ENCODE measurements at regions not wholly inside any gene's neighbourhood (a gene's known extent, or its start where the extent isn't known, plus 50 kb on each side); places are given as distances from the start of the nearest gene placed in this dataset.
"Not testable (repeated sequence)": the region's sequence is repeated elsewhere in the genome, so short reads cannot be mapped to it uniquely, and the experiment has no call there.

DNA sequence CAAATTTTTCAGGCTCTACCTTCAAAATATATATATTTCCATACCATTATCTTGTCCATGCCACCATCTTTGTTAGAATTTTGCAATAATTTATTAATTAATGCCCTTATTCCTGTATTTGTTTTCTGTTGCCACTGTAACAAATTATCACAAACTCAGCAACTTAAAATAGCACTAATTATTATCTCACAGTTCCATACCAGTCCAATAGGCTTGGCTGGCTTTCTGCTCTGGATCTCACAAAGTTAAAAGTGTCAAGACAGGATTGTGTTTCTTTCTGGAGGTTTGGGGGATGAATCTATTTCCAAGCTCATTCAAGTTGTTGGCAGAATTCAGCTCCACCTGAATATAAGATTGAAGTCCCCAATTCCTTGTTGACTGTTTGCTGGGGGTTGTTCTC is 58.6 kb upstream of the SLC38A4 start:
- no peak for DNase-seq (ENCODE audit: low spot score)

DNA sequence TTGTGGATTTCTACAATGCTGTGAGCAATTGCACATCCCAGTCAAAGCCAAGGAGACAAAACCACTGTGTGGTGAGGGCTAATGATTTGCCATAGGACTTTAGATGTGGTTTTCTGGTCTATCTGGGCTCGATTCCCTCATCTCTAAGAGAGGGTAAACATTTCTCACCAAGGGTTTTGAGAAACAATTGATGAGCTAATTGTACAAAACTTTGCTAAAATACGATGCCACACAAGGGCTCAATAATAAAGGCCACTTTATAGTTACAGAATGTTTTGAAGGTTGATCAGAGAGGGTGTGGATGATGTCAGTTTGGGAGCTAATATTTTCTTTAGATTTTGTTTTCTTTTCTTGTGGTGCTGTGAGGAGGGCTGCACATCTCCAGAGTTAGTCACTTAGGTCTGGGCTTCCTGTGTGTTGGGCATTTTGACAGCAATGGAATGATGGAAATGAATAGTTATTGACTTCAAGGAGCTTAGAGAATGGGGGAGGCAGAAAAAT is 60.8 kb upstream of the SLC38A4 start:
- DNase-seq (ENCODE audit: low spot score) = no peak

DNA sequence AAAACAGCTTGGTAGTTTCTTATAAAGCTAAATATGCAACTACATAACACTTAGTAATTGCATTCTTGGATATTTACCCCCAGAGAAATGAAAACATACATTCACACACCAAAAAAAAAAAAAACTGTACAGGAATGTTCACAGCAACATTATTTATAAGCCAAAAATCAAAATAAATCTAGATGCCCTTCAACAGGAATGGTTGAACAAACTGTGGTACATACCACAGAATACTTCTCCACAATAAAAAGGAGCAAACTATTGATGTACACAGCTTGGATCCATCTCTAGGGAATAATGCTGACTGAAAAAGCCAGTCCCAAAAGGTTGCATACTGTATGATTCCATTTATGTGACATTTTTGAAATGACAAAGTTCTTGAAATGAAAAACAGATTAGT is 62.1 kb upstream of the SLC38A4 start:
- no peak for DNase-seq (ENCODE audit: low spot score)

DNA sequence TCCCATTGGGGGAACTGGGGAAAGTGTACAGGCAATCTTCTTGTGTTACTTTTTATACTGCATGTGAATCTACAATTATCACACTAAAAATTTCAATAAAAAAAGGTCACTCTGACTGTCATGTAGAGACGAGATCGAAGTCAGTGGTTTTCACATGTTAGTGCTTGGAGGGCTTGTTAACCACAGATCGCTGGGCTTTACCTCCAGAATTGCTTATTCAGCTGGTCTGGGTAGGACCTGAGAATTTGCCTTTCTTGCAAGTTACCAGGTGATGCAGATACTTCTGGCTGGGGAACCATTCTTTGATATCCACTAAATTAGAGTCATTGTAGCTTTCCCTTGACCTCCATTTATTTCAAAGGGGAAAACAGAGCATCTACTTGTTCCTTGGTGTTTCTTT is 62.8 kb upstream of the SLC38A4 start:
- no peak for DNase-seq (ENCODE audit: low spot score)

DNA sequence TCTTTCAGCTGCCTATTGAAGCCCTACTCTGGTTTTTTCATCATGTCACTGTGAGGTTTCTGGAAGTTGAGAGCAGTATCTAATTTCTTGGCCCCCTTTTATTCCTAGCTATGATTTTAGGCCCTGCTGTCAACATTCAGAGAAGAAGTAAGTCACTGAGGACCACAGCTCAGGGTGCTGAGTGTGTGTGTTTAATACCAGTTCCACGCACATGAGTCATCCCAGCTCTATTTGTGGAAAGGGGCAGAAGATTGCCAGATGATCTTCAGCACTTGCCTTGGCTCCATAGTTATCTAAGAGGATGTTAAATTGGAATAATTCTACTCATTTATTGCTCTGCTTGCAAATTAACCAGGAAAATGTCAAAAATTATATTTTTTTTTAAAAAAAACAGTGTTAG is 65.5 kb upstream of the SLC38A4 start:
- DNase-seq (ENCODE audit: low spot score) = no peak

DNA sequence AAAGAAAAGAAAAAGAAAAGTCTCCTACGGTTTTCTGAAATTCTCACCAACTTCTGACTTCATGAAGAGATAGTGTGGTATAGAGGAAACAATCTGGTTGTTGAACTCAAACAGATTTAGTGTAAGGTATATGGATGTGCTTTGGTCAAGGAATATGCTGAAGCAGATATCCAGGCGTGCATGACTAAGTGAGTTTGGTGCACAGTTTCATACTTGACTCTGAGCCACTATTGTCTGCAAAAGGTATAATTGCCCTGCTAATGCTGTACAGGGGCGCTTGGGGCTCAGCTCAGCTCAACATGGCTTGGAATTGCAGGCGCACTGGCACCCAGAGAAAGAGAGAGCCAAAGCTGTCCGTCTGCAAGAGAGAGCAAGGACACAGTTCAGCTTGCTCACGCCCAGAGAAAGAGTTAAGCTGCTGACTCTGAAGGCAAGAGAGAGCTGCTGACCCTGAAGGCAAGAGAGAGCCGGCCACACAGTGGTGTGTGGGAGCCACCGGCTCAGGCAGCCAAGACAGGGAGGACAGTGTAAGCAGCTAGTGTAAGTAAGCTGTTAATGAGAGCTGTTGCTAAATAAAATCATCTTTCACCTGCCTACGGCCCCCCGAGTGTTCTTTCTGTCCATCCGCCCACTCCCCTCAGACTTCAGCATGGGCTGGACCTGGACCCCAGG is 66.4 kb upstream of the SLC38A4 start:
- no peak for DNase-seq (ENCODE audit: low spot score)

DNA sequence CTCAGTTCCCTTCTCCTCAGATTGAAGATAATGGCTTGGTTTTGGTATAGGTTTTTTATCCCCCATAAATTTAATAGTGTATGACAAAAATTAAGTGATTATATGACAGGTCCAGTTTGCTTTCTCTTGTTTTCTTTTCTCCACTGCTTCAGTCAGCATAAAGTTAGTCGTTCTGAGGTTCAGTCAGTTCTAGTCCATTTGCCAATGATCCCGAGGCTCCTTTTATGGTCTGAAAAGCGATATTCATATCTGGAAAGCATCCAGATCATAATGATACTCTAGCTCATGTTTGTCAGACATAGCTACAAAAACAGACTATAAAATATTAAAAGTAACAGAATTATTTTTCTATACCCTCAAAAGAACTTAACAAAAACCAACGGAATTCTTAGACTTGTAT is 67.1 kb upstream of the SLC38A4 start:
- no peak for DNase-seq (ENCODE audit: low spot score)

DNA sequence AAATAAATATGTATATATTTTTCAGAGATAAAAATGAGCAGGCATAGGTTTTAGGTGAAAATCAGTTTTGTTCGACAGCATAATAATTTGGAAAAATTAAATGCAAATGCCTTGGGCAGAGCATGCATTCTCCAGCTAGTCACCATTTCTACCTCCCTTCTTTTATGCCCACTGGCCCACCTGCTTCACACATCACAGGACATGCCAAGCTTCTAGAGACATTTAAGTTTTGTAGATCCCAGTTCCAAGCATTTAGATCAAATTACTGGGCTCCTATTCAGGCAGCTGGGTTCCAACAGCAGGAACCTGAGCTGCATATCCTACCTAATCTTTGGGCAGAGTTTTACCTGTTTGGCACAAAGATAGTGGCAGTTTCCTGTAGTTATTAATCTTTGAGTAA is 67.6 kb upstream of the SLC38A4 start:
- no peak for DNase-seq (ENCODE audit: low spot score)

DNA sequence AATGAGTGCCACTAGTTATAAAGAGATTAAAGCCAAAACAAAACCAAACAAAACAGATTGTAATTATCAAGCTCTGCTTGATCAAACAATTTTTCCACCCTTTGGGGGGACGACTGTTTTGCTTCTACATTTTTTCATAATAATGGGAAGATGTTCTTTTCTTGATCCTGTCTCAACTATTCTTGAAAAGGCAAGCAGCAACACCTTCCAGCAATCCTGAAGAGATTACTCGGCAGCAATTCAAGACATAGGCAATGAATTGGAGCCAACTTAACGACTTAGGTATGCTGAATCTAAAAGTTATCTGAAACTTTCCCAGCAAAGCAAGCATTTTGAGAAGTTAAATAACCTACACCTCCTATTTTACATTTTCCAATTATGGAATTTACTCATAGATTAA is 69.9 kb upstream of the SLC38A4 start:
- DNase-seq (ENCODE audit: low spot score) = no peak

DNA sequence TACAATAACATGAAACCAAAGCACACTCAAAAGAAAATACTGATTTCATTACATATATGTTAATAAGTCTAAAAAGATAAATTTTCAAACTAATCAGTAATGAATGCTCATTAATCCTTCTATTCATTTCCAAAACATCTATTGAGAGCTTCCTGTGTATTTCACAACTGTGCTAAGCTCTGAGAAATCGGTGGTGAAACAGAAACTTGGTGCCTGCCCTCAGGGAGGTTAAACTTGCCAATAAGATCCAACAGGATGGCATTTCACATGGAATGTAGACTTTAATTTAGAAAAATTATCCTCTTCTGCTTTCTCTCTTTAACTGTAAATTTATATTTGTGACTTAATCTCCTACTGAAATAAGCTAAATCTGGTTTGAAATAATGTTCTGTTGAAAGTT is 70.9 kb upstream of the SLC38A4 start:
- no peak for DNase-seq (ENCODE audit: low spot score)

DNA sequence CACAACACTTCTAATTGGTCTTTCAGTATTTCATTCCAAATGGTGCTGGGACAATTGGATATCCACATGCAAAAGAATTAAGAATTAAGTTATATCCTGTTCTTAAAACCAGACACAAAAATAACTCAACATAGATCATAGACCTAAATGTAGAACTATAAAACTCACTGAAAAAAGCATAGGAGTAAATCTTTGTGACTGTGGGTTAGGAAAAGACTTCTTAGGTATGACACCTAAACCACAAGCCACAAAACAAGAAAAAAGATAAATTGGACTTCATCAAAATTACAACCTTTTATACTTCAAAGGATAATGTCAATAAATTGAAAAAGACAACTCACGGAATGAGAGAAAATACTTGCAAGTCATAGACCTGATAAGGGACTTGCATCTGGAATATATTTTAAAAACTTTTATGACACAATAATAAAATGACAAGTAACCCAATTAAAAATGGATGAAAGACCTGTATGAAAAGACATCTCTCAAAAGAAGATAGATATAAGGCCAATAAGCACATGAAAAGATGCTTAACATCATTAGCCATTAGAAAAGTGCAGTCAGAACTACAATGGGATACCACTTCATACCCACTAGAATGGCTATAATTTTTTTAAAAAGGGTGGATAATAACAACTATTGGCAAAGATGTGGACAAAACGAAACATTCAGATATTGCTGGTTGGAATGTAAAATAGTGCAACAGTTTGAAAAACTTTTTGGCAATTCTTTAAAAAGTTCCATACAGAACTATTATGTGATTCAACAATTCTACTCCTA is 72.5 kb upstream of the SLC38A4 start:
- DNase-seq (ENCODE audit: low spot score) = no peak

DNA sequence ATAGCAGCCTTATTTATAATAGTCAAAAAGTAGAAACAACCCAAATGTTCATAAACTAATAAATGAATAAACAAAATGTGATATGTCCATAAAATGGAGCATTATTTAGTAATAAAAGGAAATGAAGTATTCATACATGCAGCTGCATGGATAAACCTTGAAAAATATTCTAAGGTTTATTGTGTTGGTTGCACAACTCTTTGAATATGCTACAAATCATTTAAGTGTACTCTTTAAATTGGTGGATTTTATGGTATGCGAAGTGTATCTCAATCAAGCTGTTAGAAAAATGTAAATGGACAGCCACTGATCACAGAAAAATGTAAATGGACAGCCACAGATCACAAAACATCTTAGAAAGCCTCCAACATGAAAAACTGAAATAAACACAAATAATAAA is 73.2 kb upstream of the SLC38A4 start:
- DNase-seq (ENCODE audit: low spot score) = no peak

DNA sequence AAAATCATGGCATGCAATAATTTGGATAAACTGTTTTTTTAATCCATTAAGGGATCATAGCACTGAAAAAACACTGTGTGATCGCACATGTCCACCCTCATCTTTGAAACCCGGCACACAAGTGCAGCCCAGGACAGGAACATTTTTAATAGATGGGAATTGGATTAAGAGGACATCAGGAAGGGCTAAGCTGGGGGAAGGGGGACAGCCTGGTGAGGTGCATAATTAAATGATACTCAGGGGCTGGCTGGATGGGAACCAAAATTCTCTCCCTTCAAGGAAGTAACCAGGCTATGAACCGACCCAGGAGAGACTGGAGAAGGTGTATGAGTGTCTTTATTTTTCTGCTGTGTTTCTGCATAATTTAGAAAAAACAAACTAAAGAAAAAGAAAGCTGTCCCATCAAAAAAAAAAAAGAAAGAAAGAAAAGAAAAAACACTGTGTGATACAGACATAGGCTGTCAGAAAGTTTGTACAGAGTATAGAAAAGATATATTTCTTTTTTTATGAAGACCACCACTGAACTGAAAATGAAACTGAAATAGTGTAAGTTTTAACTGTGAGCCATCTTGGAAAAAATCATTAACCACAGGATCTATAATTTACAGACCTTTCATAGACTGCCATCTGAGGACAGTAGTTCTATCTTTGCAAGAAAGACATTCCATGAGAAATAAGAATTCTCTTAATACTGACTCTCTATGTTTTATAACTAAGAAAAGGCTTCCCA is 75.1 kb upstream of the SLC38A4 start:
- no peak for DNase-seq (ENCODE audit: low spot score)

DNA sequence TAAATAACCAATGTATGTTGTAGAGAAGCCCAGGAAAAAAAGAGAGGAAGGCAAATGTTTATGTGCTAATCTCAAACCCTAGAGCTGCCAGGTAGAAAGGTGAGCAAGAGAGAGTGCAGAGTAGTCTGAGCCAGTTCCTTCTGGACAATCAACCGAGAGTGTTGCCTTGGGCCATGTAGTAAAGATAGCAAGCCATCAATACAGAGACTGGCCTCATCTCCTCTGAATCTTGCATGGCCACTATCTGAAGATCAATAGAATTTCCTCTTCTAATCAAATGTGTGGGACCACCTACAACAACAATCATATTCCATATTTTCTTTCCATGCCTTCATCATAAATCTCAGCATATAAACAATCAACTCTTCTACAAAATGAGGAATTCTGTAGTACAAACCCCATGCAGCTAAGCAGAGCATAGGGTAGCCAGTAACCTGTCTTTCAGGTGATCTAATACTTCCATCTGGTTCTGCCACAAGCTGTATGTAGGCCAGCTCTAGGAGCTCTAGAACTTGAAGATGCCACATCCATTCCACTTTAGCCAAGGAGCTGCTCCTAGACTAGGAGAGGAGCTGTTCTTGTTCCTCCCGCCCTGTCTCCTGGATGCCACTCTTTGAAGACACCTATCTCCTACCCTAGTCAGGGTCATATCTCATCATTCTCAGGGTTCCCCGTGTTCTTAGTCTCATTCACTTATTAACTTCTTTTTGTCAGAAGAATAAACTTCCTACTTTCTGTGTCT is 75.8 kb upstream of the SLC38A4 start:
- no peak for DNase-seq (ENCODE audit: low spot score)

DNA sequence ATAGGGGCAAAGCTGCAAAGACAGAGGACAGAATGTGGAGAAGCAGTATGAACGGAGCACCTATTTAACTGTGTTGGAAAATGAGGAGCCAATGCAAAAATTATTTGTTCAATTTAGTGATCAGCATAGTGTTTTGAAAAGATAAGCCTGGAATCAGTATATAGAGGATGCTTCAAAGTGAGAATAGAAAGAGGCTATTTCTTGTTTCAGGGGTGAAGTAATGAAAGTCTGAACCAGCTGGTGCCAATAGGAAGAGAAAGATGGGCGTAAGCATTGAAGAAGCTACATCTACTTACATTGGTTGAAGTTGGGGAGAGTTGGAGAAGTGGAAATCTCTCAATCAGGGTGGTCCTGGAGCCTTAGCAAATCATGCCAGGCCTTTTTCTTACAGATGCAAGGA is 77.3 kb upstream of the SLC38A4 start:
- DNase-seq (ENCODE audit: low spot score) = no peak

DNA sequence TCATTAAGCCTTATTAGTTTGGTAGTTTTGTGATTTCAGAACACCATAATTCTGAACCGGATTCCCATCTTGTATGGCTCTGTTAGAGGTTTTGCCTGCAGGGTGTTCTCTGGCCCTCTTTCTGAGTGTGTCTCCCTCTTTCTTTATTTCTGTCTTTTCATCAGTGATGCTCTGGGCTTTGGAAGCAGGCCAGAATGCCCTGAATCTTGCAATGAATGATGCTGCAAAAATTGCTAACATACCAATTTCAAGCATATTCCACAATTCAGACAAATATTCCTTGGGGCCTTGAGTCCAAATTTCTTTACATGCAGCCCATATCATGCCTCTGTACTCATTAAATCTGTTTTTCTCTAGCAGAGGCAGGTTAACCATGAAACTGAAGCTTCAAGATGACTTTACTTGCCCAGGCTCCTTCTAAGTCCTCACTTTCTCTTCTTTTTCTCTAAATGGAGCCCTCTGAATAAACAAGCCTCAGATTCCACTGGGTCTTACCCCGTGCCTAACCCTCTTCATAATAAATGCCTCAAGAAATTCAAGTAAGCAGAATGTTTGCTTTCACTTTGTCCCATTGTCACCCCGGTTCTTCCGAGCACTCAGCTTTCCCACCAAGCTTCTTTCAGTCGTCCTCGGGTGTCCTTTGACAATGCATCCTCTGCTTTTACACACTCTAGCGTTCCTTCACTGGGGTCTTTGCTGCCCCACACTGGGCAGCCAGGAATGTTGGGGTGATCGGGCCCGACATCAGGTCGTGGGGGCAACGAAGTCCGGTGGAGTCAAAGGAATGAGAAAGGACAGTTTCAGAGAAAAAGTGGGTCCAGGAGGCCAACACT is 78.8 kb upstream of the SLC38A4 start:
- no peak for DNase-seq (ENCODE audit: low spot score)

DNA sequence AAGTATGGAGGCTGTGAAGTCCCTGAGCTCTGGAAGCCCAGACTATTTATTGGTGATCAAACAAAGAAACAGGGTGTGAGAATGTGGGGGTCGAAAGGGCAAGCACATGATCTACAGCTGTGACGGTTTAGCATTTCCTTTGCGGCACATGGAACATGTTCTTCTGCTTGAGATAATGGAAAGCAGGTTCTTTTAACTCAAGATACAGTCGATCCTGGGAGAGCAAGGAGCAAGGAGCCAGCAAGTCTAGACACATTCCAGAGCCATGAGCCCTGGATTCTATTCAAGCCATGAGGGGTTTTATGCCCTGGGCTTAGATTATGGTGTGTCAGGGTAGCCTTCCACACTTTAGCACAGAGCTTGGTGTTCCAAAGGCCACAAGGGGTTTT is 79.4 kb upstream of the SLC38A4 start:
- not testable (repeated sequence) for DNase-seq (ENCODE audit: low spot score)

DNA sequence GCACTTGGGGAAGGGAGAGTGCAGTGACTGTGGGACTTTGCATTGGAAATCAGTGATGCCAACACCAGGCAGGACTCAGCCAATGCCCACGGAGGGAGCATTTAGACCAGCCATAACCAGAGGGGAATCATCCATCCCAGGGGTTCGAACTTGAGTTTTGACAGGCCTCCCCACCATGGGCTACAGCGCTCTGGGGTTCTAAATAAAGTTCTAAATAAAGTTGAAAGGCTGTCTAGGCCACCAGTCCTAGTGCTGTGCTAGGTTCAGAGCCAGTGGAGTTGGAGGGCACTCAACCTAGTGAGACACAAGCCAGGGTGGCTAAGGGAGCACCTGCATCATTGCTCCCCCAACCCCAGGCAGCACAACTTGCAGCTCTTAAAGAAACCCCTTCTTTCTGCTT is 82.0 kb upstream of the SLC38A4 start:
- no peak for DNase-seq (ENCODE audit: low spot score)

DNA sequence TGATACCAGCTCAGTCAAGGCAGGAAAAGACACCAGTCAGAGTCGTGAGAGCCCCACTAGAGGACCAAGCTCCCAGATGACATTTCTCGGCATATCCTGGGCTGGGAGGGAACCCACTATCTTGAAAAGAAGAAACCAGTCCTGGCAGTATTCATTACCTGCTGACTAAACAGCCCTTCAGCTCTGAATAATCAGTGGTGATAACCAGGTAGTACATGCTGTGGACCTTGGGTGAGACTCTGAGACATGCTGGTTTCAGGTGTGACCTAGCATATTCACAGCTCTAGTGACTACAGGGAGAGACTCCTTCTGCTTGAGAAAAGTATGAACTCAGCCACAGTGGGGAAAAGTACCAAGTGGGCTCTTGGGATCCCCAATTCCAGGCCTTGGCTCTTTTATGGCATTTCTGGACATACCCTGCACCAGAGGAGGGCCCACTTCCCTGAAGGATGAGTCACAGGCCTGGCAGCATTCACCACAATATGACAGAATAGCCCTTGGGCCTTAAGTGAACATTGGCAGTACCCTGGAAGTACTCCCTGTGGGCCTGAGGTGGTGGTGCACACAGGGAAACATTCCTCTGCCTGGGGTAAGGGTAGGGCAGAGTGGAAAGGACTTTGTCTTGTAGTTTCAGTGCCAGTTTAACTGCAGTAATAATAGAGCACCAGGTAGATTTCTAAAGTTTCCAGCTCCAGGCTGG is 82.6 kb upstream of the SLC38A4 start:
- DNase-seq (ENCODE audit: low spot score) = no peak

DNA sequence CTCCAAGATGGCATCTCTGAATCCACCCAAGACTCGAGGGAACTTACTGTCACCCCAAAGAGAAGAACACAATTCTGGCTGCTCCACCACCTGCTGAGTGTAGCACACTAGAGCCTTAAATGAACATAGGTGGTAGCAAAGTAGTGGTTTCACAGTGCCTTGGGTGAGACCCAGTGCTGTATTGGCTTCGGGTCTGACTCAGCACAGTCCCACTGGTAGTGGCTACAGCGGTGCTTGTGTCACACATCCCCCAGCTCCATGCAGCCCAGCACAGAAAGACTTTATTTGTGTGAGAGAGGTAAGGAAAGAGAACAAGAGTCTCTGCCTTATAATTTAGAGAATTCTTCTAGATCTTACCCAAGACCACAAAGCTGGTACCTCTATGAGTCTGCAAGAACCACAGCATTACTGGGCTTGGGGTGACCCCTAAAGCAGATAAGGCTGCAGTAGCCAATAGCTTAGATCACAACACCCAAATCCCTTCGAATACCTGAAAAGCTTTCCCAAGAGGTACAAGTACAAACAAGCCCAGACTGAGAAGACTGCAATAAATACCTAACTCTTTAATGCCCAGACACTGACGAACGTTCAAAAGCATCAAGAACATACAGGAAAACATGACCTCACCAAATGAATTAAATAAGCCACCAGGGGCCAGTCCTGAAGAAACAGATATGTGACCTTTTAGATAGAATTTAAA is 83.3 kb upstream of the SLC38A4 start:
- no peak for DNase-seq (ENCODE audit: low spot score)
